ENCODE measurements at regions not wholly inside any gene's neighbourhood (a gene's known extent, or its start where the extent isn't known, plus 50 kb on each side); places are given as distances from the start of the nearest gene placed in this dataset.

- CTCF ChIA-PET: interaction anchor here (1.1 to 1.6 kb wide), 2 partner anchors 14 to 122 kb away, joined by 3 read pairs; no protein-coding TSS in a partner anchor
- no peak for TF ChIP-seq CTCF (IDR thresholded peaks at IDR 0.05; ENCODE audit: control extremely low read depth, extremely low read depth, low read depth, missing control alignments)
- POLR2A ChIA-PET: no interaction called here
- no peak for DNase-seq (ENCODE audit: extremely low spot score)
These were observed 127.4 kb downstream of the GLUL start for GRCh38 chr1:182264185-182264584.

- ChIA-PET CTCF (interaction anchor here (1.1 to 1.6 kb wide), 3 partner anchors 8 to 121 kb away, joined by 3 read pairs; no protein-coding TSS in a partner anchor), POLR2A (no interaction called here)
- TF ChIP-seq CTCF (IDR thresholded peaks at IDR 0.05; ENCODE audit: control extremely low read depth, extremely low read depth, low read depth, missing control alignments): no peak
- no peak for DNase-seq (ENCODE audit: extremely low spot score)
These were observed 127.9 kb downstream of the GLUL start for GRCh38 chr1:182263706-182264105.

GRCh38 chr1:182262425-182262824, 129.2 kb downstream of the GLUL start:
- TF ChIP-seq CTCF (IDR thresholded peaks at IDR 0.05; ENCODE audit: control extremely low read depth, extremely low read depth, low read depth, missing control alignments): no peak
- ChIA-PET POLR2A (no interaction called here), CTCF (no interaction called here)
- DNase-seq (ENCODE audit: extremely low spot score): no peak

GRCh38 chr1:182261655-182262054, 129.9 kb downstream of the GLUL start:
- POLR2A ChIA-PET: no interaction called here
- no peak for TF ChIP-seq CTCF (IDR thresholded peaks at IDR 0.05; ENCODE audit: control extremely low read depth, extremely low read depth, low read depth, missing control alignments)
- no peak for DNase-seq (ENCODE audit: extremely low spot score)
- CTCF ChIA-PET: no interaction called here

GRCh38 chr1:182260516-182260915, 131.1 kb downstream of the GLUL start:
- ChIA-PET POLR2A (no interaction called here), CTCF (interaction anchor here (1.2 kb wide), 1 partner anchor 12 kb away, joined by 3 read pairs; no protein-coding TSS in a partner anchor)
- no peak for DNase-seq (ENCODE audit: extremely low spot score)
- TF ChIP-seq CTCF (IDR thresholded peaks at IDR 0.05; ENCODE audit: control extremely low read depth, extremely low read depth, low read depth, missing control alignments): no peak

GRCh38 chr1:182259968-182260367, 131.6 kb downstream of the GLUL start:
- CTCF ChIA-PET: interaction anchor here (1.2 kb wide), 1 partner anchor 12 kb away, joined by 3 read pairs; no protein-coding TSS in a partner anchor
- no peak for TF ChIP-seq CTCF (IDR thresholded peaks at IDR 0.05; ENCODE audit: control extremely low read depth, extremely low read depth, low read depth, missing control alignments)
- no peak for DNase-seq (ENCODE audit: extremely low spot score)
- POLR2A ChIA-PET: no interaction called here

All from GM10248 (cell line).